ENCODE measurements at regions not wholly inside any gene's neighbourhood (a gene's known extent, or its start where the extent isn't known, plus 50 kb on each side); places are given as distances from the start of the nearest gene placed in this dataset.

- no peak for DNase-seq (ENCODE audit: low spot score)
Measured at GRCh38 chr5:105581988-105582690, 2019.5 kb upstream of the NUDT12 start.

DNA sequence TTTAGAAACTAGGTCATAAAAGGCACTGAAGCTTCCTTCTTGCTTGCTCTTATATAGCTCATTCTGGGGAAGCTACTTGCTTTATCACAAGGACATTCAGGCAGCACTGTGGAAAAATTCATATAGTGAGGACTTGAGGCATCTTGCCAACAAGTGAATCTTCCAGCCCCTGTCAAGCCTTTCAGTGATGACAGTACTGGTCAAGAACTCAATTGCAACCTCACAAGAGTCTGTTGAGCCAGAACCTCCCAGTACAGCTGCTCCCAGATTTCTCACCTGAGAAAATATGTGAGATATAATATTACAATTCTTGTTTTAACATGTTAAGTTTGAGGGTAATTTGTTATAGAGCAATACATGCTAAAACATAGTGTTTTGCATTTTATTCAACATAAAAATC lies 2011.0 kb upstream of the NUDT12 start:
- DNase-seq (ENCODE audit: low spot score), result no peak

DNA sequence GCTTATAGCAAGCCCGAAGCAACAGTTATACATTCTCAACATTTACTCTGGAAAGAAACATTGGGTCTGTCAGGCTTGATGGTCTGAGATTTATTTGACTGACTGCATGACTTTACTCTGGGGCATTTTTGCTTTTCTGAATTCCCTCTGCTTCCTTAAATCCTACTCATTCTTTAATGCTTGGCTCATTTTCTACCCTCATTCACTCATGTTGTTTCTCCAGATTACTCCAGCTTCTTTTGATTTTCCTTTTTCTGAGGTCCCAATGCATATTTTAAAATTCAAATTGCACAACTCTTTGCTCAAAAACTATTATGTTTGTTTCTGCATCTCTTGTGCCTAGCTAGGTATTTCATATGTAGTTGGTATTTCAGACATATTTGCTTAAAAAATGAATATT lies 2002.9 kb upstream of the NUDT12 start:
- no peak for DNase-seq (ENCODE audit: low spot score)

DNA sequence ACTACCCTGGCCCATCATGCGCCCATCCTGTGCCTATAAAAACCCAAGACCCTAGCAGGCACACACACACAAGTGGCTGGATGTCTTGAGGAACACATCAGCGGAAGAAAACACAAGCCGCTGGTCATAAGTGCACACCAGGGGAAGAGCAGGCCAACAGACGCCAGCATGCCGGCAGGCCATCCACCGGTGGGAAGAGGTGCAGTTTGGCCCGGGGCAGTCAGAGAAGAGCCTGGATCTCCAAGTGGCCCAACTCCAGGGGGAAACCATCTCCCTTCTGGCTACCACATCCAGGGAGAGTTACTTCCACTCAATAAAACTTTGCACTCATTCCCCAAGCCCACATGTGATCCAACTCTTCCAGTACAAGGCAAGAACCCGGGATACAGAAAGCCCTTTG lies 2001.3 kb upstream of the NUDT12 start:
- DNase-seq (ENCODE audit: low spot score), result no peak

DNA sequence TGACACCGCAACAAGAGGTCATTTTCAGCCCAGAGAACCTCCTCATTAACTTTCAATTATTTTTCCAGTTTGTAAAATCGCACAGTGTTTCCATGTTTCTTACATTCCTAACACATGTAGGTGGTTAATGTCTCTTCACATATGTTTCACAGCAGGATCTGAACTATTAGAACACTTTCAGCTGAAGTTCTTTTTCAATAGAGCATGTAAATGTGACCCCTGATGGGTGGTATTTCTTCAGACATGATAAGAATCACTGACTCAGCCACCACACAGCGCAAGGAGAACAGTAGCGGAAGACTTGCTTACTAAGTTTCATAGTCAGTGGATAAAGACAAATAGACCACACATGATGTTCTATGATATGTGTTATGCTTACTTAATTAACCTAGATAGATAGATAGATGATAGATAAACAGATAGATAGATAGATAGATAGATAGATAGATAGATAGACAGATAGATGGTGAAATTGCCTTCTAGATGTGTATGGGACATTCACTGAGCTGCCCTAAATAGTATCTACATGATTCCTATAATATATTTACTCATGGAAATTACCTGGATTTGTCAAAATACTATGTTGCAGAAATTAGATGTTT lies 1992.1 kb upstream of the NUDT12 start:
- DNase-seq (ENCODE audit: low spot score), result no peak

DNA sequence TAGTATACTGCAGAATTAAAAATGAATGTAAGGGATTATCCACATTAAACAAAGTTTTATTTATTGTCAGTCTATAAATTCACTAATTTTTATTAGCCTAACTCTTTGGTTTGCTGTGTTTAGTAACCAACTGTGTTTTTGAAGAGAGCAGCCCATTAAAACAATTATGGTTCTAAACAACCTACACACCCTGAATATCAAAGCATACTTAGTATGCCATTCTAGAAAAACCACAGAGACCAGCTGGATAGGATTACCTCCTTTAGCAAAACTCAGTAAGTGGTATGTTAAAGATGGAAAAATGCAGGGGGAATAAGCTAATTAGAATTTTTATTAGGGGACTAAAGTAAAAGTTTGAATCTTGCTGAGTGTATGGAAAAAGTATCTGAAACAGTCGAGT lies 1981.7 kb upstream of the NUDT12 start:
- no peak for DNase-seq (ENCODE audit: low spot score)

DNA sequence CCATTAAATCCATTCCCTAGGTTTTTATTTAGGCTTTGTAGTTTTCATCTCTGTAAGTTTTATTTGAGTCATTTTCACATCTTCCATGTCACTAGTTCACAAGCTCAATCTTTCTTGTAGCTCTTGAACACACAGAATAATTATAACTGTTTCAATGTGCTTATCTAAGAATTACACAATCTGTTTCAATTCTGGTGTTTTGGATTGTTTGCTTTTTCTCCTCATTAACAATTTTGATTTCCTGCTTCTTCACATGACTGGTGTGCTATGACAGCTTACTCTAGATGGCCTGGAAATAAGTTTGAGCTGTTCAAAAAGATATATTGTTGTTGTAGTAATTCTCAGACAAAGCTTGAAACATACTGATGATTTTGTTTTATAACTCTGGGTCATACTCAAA lies 1974.1 kb upstream of the NUDT12 start:
- no peak for DNase-seq (ENCODE audit: low spot score)

DNA sequence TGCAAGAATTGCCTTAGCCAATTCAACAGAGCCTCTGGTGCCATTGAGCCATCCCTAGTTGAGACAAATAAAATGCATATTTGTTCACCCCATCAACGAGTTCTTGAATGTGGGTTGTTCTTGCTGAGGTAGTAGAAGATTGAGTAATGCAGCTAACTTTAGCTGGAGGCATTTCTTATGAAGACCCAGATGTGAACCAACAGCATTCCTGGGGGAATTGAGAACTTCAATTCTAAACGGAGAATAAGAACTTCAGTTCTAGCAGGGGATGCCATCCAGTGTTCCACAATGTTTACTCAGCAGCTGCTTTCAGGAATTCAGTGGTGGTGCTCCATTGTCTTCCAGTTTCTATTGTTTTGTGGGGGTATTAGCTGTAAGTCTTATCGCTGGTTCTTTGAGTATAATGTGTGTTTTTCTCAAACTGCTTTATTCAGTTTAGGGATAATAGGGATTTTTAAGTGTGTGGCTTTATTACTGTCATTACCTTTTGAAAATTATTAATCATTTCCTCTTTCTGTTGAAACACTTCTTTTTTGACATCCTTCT lies 1968.2 kb upstream of the NUDT12 start:
- no peak for DNase-seq (ENCODE audit: low spot score)

DNA sequence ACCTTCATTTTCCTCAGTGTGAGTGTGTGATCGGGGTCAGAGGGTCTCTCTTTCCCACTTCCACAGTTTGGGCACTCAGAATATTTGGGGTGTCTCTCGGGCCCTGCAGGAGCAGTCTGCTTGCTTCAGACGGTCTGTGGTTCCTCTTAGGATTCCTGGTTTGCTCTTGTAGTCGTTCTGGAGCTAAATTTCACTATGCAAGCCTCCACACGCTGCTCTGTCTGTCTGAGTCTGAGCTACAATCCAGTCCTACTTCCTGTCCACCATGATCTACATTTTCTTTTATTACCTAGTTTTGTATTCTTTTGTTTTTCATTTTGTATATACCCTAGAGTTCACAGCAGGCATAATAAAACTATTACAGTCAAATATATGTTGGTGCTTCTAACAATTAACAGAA lies 1967.3 kb upstream of the NUDT12 start:
- DNase-seq (ENCODE audit: low spot score), result no peak

DNA sequence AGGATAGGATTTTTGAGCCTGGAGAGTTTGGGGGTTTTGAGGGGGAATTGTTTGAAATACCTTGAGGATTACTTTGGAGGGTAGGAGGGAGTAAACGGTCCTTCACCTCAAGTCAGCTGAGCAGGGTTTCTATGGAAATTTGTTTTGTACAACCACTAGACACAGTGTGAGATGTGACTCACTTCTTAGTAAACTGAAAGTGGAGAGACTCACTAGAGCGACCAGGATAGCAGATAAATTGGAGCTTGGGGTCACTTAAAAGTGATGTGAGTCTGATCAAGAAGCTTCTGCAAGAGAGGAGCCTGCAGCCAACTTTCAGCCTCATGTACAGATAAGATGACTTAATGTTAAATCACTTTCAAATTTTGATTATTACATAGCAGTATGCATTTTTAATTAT lies 1945.9 kb upstream of the NUDT12 start:
- no peak for DNase-seq (ENCODE audit: low spot score)

GRCh38 chr5:105506692-105507277 lies 1944.2 kb upstream of the NUDT12 start:
- DNase-seq (ENCODE audit: low spot score), result no peak

DNA sequence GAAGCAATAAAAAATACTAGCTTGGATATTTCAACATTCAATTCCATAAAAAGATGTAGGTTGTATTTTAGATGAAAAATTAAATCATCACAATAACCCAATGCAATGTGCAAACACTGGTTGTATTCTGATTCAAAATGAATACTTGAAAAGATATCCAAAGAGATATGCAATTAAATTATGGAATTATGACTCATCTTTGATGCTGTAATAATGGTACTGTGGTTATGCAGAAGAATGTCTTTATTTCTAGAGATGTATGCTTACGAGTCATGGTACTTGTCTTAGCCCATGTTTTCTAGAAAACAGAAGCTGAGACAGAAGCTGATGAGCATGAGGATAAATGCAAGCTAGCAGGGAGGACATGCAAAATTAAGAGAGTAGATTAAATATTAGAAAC lies 1941.4 kb upstream of the NUDT12 start:
- DNase-seq (ENCODE audit: low spot score), result no peak

GRCh38 chr5:105501315-105501714 lies 1938.7 kb upstream of the NUDT12 start:
- no peak for DNase-seq (ENCODE audit: low spot score)

- no peak for DNase-seq (ENCODE audit: low spot score)
Measured at GRCh38 chr5:105475401-105475800, 1912.8 kb upstream of the NUDT12 start.

GRCh38 chr5:105462377-105462776 lies 1899.8 kb upstream of the NUDT12 start:
- no peak for DNase-seq (ENCODE audit: low spot score)

DNA sequence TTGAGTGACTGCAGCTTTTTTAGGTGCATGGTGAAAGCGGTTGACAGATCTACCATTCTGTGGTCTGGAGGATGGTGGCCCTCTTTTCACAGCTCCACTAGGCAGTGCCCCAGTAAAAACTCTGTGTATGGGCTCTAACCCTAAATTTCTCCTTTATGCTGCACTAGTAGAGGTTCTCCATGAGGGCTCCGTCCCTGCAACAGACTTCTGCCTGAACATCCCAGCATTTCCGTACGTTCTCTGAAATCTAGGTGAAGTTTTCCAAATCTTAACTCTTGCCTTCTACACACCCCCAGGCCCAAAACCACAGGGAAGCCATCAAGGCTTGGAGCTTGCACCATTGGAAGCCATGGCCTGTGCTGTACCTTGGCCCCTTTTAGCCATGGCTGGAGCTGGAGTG lies 1898.1 kb upstream of the NUDT12 start:
- DNase-seq (ENCODE audit: low spot score), result no peak

DNA sequence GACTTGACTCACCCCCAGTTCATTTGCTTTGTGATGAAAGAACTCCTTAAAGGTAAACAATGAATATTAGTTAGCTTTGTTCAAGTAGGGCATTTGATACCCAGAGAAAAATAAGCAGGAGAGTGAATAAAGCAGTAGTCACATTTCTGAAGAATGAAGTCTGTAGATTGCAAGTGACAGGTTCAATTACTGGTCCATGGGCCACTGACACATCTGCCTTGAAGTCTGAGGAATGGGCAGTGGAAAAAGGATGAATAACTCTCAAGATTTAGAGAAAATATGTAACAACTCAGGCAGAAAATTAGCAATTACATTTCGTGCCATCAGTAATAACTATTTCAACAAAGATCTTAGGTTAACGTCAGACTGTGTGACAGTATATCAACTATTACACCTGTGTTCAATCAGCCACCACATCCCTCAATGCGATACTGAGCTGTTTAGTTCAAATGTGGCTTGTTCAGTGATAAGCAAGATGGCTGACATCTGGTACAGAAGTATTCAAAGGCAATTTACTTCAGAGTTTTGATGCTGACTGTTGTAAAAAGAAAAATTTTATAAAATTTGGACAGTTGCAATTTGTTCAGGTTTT lies 1890.7 kb upstream of the NUDT12 start:
- no peak for DNase-seq (ENCODE audit: low spot score)

- DNase-seq (ENCODE audit: low spot score), result no peak
Measured at GRCh38 chr5:105448271-105448670, 1885.7 kb upstream of the NUDT12 start.

GRCh38 chr5:105430516-105430915 lies 1867.9 kb upstream of the NUDT12 start:
- no peak for DNase-seq (ENCODE audit: low spot score)

DNA sequence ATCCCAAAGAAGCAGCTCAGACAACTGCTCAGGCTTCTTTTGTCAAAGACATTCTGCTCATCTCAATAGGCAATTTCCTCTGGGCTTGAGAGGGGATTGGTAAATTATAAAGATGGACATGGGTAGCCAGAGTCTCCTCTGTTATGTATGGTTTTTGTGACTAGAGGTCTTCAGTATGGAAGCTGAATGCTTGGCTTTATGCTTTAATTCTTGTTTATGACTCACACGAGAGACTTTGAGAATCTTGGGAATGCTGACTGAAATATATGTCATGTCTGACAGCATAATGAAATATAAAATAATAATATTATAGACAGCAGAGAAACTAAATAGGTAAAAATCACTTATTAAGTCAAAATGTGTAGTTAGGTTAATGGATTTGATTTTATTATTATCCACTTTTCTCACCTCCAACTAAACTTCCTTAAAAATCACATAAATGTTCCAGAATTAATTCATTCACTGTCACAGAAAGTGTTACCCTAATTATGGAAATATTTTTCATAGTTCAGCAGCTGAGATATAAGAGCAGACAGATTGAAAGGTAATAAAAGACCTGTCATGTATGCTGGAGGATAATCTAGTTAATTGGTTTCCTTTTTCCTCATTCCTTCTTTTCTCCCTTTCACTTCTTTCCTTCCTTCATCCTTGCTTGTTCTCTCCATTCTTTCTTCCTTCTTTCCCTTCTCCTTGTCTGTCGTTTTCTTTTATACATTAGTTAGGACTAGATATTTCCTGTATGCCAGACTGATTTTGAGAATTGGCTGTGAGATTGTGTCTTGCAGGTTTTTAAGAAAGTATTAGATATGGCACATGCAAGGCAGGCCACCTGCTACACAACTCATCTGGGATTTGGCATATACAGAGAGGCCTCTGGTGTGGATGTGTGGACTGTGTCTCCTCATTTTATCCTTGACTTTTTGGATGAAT lies 1866.1 kb upstream of the NUDT12 start:
- no peak for DNase-seq (ENCODE audit: low spot score)

DNA sequence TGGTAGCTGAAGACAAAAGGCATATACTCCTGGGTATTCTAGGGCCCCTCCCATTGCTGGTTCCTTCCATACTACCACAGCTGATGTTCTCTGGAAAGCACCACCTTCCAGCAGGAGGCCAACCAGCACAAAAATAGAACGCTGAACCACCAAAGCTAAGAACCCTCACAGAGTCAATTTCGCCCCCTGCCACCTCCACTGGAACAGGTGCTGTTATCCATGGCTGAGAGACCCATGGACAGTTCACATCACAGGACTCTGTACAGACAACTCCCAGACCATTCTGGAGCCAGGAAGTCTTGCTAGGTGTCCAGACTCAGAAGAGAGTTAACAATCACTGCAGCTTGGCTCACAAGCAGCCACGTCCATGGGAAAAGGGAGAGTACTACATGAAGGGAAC lies 1851.5 kb upstream of the NUDT12 start:
- no peak for DNase-seq (ENCODE audit: low spot score)

DNA sequence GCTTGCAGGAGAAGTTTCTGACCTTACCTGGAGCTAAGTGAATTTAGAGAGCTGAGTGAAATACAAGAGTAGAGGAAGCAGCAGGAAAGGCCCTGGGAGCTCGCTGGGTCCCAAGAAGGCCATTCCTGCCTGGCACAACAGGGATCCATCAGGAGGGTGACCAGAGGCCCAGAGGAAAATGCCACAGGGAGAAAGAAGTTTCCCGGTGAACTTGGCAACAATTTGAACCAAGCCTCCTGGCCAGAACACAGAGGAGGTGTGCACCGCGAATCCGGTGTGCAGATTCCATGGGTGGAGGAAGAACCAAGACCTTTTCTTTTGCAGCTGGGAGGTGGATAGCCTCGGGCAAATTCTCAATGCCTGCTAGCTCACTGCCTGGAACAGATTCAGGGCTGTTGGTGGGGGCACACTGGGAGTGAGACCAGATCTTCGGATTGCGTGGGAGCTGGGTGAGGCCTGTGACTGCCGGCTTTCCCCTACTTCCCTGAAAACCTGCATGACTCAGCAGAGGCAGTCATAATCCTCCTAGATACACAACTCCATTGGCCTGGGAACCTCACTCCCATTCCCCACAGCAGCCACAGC lies 1850.9 kb upstream of the NUDT12 start:
- DNase-seq (ENCODE audit: low spot score), result no peak
